Colonic mucosa (tissue), 4 donors: ENCODE measurements at regions not wholly inside any gene's neighbourhood (a gene's known extent, or its start where the extent isn't known, plus 50 kb on each side); places are given as distances from the start of the nearest gene placed in this dataset.

Experiments used
- DNase-seq: peaks from one replicate; pipeline ENCODE4 v3.0.0-alpha.2; 2020
- H3K27ac ChIP-seq: fragments of 200-600 bp; one replicate; pipeline ENCODE4 v1.8.0; 2021
- H3K27me3 ChIP-seq: fragments of 200-600 bp; one replicate; pipeline ENCODE4 v1.8.0; 2021
- H3K36me3 ChIP-seq: fragments of 200-600 bp; one replicate; pipeline ENCODE4 v1.8.0; 2021
- H3K4me1 ChIP-seq: fragments of 200-600 bp; one replicate; pipeline ENCODE4 v1.8.0; 2021; ENCODE audit warnings: mild to moderate bottlenecking
- H3K4me3 ChIP-seq: fragments of 200-600 bp; one replicate; pipeline ENCODE4 v1.8.0; 2021
- H3K9ac ChIP-seq, 2 donors: one replicate each; pipeline ENCODE4 v1.7.0; 2013; ENCODE audit warnings: control low read depth in 2 of 2, low read depth in 2 of 2, low read length in 2 of 2
- H3K9me3 ChIP-seq: fragments of 200-600 bp; one replicate; pipeline ENCODE4 v1.8.0; 2021
- intact Hi-C: fragments of 100-400 bp; cut with DNase I; formaldehyde crosslinking; loops from one replicate; pipeline ENCODE4 v1.14.1; 2022
- TF ChIP-seq, protein P1 (sequence below): fragments of 200-600 bp; IDR thresholded peaks from one replicate; pipeline ENCODE4 v1.8.0; 2022; ENCODE audit warnings: antibody characterized with exemption, mild to moderate bottlenecking
- donor health status: healthy.
- donor health status: DM: no; HTN: no; CAD: no.
- donor health status: DM: no; HTN: no; CAD: no.

DNA sequence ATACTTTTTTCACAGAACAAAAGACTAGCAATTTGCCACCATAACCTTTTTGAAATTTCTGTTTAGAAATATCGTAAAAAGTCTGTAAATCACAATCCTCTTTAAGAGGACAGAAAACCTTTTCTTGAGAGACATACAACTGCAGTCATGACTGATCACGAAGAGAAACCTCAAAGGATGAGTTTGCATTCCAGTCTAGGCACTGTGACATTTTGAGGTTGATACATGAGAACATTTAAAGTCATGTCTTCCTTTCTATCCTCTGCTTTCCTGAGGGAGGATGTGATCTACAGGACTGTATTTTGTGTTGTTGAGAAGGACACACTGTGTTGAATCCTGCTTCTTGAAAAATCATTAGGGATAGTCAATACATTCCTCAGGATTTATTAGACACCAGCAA, 476.7 kb upstream of the CCDC179 start:
- Histone ChIP-seq H3K4me3 (no peak overlapping the region), H3K9ac (no peak overlapping the region), H3K9me3 (no peaks in the 10 kb centered on the region), H3K4me1 (no peaks in the 10 kb centered on the region), H3K27ac (no peak overlapping the region), H3K27me3 (no peaks in the 10 kb centered on the region), H3K36me3 (no peaks in the 10 kb centered on the region)
- intact Hi-C loops, result no loop called here
- DNase-seq, result no peak
- TF ChIP-seq, protein P1, sequence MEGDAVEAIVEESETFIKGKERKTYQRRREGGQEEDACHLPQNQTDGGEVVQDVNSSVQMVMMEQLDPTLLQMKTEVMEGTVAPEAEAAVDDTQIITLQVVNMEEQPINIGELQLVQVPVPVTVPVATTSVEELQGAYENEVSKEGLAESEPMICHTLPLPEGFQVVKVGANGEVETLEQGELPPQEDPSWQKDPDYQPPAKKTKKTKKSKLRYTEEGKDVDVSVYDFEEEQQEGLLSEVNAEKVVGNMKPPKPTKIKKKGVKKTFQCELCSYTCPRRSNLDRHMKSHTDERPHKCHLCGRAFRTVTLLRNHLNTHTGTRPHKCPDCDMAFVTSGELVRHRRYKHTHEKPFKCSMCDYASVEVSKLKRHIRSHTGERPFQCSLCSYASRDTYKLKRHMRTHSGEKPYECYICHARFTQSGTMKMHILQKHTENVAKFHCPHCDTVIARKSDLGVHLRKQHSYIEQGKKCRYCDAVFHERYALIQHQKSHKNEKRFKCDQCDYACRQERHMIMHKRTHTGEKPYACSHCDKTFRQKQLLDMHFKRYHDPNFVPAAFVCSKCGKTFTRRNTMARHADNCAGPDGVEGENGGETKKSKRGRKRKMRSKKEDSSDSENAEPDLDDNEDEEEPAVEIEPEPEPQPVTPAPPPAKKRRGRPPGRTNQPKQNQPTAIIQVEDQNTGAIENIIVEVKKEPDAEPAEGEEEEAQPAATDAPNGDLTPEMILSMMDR, result no peak

DNA sequence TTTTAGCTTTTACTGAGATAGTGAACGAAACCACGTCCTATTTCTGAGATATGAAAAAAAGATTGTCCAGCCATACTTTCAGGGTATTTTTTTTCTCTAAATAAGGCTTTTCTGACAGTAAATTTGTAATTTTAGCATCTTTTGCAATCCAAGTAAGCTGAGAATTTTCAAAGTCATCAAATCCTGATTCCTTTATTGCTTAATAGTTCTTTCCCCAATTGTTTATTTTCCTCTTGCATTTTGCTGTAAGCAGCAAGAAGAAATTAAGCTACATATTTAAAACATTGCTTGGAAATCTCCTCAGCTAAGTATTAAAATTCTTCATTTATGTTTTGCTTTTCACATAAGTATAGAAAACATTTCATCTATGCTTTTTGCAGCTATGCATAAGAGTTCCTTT, 493.3 kb upstream of the CCDC179 start:
- DNase-seq, result no peak
- Histone ChIP-seq H3K4me3 (no peak overlapping the region), H3K36me3 (no peaks in the 10 kb centered on the region), H3K27ac (no peak overlapping the region), H3K4me1 (no peaks in the 10 kb centered on the region), H3K9me3 (no peaks in the 10 kb centered on the region), H3K27me3 (no peaks in the 10 kb centered on the region), H3K9ac (no peak overlapping the region)
- intact Hi-C loops, result no loop called here
- TF ChIP-seq, protein P1, result no peak

DNA sequence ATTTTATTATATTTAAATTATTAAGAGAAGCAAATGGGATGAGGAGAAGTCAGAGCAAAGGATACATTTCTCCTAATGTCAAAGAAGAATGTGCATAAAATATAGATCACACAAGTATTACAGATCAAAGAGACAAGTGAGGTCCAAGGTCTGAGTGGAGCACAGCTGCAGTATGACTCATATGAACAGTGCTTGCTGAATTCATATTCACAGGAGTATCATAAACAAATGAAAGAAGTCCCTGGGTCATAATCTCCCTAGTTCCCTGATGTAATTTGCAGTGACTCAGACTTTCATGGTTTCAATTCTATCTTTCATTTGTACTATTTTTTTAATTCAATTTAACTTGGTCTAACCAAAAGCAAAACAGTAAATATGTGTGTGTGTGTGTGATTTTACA, 499.0 kb upstream of the CCDC179 start:
- DNase-seq, result peak; percentile 23

DNA sequence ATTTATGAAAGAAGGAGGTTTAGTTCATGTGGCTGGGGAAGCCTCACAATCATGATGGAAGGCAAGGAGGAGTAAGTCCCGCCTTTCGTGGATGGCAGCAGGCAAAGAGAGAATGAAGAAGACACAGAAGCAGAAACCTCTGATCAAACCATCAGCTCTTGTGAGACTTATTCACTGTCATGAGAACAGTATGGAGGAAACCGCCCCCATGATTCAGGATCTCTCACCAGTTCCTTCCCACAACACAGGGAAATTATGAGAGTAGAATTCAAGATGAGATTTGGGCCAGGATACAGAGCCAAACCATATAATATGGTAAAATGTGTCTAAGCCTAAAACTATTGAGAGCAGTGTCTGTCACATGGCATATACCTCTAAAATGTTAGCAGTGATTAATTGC, 503.8 kb upstream of the CCDC179 start:
- no peaks in the 10 kb centered on the region for H3K36me3 ChIP-seq
- no peak overlapping the region for H3K27ac ChIP-seq
- no peaks in the 10 kb centered on the region for H3K27me3 ChIP-seq
- intact Hi-C loops, result no loop called here
- no peak overlapping the region for H3K4me3 ChIP-seq
- H3K4me1 ChIP-seq, result no peaks in the 10 kb centered on the region
- TF ChIP-seq, protein P1, result no peak
- DNase-seq, result no peak
- no peaks in the 10 kb centered on the region for H3K9me3 ChIP-seq
- H3K9ac ChIP-seq, result no peak overlapping the region

More for the DNA sequence above, 499.0 kb upstream of the CCDC179 start:
- H3K27ac ChIP-seq, result peak overlapping the region; percentile 9
- TF ChIP-seq, protein P1, result no peak
- no peaks in the 10 kb centered on the region for H3K4me1 ChIP-seq
- intact Hi-C loops, result no loop called here
- H3K4me3 ChIP-seq, result no peak overlapping the region
- no peaks in the 10 kb centered on the region for H3K36me3 ChIP-seq
- H3K9me3 ChIP-seq, result no peaks in the 10 kb centered on the region
- no peak overlapping the region for H3K9ac ChIP-seq
- H3K27me3 ChIP-seq, result no peaks in the 10 kb centered on the region

DNA sequence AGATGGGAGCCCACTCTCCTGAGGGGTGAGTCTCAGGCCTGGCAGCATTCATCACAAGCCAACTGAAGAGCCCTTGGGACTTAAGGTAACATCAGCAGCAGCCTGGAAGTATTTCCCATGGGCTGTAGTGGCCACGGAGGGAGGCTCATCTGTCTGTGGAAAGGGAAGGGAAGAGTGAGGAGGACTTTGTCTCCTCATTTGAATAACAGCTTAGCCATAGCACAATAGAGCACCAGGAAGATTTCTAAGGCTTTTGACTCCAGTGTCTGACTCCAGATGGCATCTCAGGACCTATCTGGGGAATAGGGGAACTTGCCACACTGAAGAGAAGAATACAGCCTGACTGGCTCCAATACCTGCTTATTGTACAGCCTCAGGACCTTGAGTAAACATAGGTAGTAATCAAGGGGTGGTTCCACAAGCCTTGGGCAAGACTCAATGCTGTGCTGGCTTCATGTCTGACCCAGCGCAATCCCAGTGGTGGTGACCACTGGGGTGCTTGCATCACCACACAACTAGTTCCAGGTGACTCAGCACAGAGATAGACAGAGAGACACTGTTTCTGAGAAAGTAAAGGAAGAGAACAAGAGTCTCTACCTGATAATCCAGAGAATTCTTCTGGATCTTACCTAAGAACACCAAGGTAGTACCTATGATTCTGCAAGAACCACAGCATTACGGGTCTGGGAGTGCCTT, 510.5 kb upstream of the CCDC179 start:
- Histone ChIP-seq H3K36me3 (no peaks in the 10 kb centered on the region), H3K4me3 (no peak overlapping the region), H3K27me3 (no peaks in the 10 kb centered on the region), H3K27ac (no peak overlapping the region), H3K4me1 (no peaks in the 10 kb centered on the region), H3K9me3 (no peaks in the 10 kb centered on the region), H3K9ac (no peak overlapping the region)
- no peak for DNase-seq
- intact Hi-C loops, result no loop called here
- TF ChIP-seq, protein P1, result no peak
